Brain microvascular endothelial cell (primary cell): ENCODE measurements at regions not wholly inside any gene's neighbourhood (a gene's known extent, or its start where the extent isn't known, plus 50 kb on each side); places are given as distances from the start of the nearest gene placed in this dataset.

Experiments
- DNase-seq: peaks from one replicate; pipeline ENCODE4 v3.0.0-alpha.2; 2020
- H3K27ac ChIP-seq: fragments of 250-450 bp; sonication (Bioruptor Pico); 2 replicates; pipeline ENCODE4 v1.5.1; 2020; ENCODE audit warnings: mild to moderate bottlenecking, moderate library complexity
- H3K27me3 ChIP-seq: fragments of 250-450 bp; sonication (Bioruptor Pico); replicated peaks from 2 replicates; pipeline ENCODE4 v1.5.1; 2020; ENCODE audit warnings: mild to moderate bottlenecking
- H3K36me3 ChIP-seq: fragments of 250-450 bp; sonication (Bioruptor Pico); replicated peaks from 2 replicates; pipeline ENCODE4 v1.5.1; 2020; ENCODE audit warnings: mild to moderate bottlenecking
- H3K4me3 ChIP-seq: 2 replicates; pipeline ENCODE4 v1.5.1; 2011; ENCODE audit warnings: low read depth, mild to moderate bottlenecking, control low read depth, low read length, moderate library complexity
- in situ Hi-C: cut with HindIII; loops from 2 replicates; pipeline ENCODE4 v1.10.0; 2017; ENCODE audit warnings: low sequenced_read_pairs, low pct_ligation_motif_present
- TF ChIP-seq, protein P1 (sequence below): IDR thresholded peaks from 2 replicates; pipeline ENCODE4 v1.5.1; 2011; ENCODE audit warnings: low read depth, mild to moderate bottlenecking, moderate library complexity, low read length, control low read depth, inconsistent platforms; ENCODE audit errors: missing control alignments

GRCh38 chr21:17911628-17912027 lies 92.5 kb upstream of the C21orf91 start:
- DNase-seq: peak; percentile 5
- TF ChIP-seq, protein P1, sequence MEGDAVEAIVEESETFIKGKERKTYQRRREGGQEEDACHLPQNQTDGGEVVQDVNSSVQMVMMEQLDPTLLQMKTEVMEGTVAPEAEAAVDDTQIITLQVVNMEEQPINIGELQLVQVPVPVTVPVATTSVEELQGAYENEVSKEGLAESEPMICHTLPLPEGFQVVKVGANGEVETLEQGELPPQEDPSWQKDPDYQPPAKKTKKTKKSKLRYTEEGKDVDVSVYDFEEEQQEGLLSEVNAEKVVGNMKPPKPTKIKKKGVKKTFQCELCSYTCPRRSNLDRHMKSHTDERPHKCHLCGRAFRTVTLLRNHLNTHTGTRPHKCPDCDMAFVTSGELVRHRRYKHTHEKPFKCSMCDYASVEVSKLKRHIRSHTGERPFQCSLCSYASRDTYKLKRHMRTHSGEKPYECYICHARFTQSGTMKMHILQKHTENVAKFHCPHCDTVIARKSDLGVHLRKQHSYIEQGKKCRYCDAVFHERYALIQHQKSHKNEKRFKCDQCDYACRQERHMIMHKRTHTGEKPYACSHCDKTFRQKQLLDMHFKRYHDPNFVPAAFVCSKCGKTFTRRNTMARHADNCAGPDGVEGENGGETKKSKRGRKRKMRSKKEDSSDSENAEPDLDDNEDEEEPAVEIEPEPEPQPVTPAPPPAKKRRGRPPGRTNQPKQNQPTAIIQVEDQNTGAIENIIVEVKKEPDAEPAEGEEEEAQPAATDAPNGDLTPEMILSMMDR: no peak
- no peak overlapping the region for H3K27ac ChIP-seq

DNA sequence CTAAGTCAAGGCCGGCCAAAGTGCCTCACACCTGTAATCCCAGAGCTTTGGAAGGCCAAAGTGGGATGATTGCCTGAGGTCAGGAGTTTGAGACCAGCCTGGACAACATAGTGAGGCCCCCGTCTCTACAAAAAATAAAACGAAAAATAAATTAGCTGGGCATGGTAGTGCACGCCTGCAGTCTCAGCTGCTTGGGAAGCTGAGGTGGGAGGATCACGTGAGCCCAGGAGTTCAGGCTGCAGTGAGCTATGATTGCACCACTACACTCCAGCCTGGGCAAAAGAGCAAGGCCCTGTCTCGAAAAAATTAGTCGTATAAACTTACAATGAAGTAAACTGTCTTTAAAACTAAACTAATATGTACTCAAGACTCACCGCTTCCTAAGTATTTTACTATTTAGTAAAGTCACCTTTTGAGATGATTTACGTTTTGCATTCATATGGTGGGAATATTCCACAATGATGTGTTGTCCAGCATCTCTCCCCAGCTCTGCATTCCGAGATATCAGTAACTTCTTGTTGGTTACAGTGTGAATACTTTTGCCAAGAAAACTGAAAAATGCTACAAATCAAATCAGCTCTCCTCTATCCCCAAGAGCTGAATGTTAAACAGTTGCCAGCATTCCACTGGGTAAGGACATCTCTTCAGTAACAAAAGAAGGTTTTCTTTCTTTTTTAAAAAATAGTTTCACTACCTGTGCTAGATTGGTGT lies 84.9 kb upstream of the C21orf91 start:
- in situ Hi-C loops: no loop called here
- DNase-seq: no peak
- Histone ChIP-seq H3K27ac (no peak overlapping the region), H3K36me3 (no peaks in the 10 kb centered on the region), H3K27me3 (no peaks in the 10 kb centered on the region), H3K4me3 (no peak overlapping the region)
- TF ChIP-seq, protein P1: no peak

More at GRCh38 chr21:17911628-17912027, 92.5 kb upstream of the C21orf91 start:
- H3K27me3 ChIP-seq: no peaks in the 10 kb centered on the region
- no peak overlapping the region for H3K4me3 ChIP-seq
- H3K36me3 ChIP-seq: no peaks in the 10 kb centered on the region
- in situ Hi-C loops: no loop called here

DNA sequence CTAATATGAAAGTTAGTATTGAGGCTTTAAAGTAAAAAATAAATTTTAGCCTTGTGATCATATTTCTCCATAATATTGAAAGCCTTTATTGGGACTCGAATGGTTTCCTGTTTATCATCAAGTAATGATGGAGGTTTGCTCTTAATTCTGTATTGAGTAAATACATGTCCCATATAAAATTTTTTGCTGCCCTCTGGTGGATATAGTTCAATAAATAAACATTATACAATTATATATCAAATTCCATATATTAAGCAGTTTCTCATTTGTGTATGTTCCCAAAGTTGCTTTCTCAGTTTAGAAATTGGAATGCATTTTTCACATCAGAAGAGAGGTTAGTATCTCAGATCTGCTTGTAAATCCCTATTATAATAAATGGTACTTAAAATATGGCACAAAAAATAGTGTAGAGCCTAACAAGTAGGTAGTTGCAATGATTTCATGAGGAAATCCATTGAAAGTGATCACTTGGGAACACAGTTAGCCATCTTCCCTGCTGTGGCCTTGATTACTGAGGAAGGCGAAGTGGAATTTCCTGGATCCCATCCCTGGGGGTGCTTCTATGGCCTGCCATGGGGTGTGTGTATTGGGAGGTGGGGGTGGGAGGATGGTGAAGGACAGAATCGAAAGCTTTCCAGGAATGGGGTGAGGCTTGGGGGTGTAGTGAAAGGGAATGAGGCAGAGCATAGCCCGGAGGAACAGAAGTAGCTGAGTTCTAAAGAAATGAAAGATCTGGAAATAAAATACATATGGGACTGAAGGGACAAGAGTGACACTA lies 84.1 kb upstream of the C21orf91 start:
- no peak overlapping the region for H3K4me3 ChIP-seq
- in situ Hi-C loops: no loop called here
- no peaks in the 10 kb centered on the region for H3K27me3 ChIP-seq
- H3K27ac ChIP-seq: no peak overlapping the region
- TF ChIP-seq, protein P1: no peak
- no peaks in the 10 kb centered on the region for H3K36me3 ChIP-seq
- no peak for DNase-seq

- TF ChIP-seq, protein P1: no peak
- Histone ChIP-seq H3K36me3 (no peaks in the 10 kb centered on the region), H3K4me3 (no peak overlapping the region), H3K27me3 (no peaks in the 10 kb centered on the region), H3K27ac (no peak overlapping the region)
- in situ Hi-C loops: no loop called here
- DNase-seq: no peak
Measured at GRCh38 chr21:17901458-17902079, 82.4 kb upstream of the C21orf91 start.

DNA sequence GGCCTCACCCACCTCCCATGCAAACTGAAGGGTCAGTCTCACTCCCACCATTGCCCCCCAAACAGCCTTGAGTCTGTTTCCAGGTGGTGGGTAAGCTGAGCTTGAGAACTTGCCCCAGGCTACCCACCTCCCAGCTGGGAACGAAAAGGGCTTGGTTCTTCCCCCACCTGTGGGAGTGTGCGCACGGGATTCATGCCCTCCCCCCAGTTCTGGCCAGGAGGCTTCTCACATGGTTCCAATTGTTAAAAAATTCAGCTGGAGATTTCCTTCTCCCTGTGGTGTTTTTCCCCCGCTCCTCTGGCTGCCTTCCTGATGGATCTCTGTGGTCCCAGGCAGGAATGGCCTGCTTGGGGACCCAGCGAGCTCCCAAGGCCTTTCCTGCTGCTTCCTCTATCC lies 81.8 kb upstream of the C21orf91 start:
- no peaks in the 10 kb centered on the region for H3K27me3 ChIP-seq
- TF ChIP-seq, protein P1: no peak
- no peaks in the 10 kb centered on the region for H3K36me3 ChIP-seq
- no peak overlapping the region for H3K4me3 ChIP-seq
- H3K27ac ChIP-seq: no peak overlapping the region
- in situ Hi-C loops: no loop called here
- DNase-seq: no peak
